ENCODE measurements at regions not wholly inside any gene's neighbourhood (a gene's known extent, or its start where the extent isn't known, plus 50 kb on each side); places are given as distances from the start of the nearest gene placed in this dataset.
"Not testable (repeated sequence)": the region's sequence is repeated elsewhere in the genome, so short reads cannot be mapped to it uniquely, and the experiment has no call there.

DNA sequence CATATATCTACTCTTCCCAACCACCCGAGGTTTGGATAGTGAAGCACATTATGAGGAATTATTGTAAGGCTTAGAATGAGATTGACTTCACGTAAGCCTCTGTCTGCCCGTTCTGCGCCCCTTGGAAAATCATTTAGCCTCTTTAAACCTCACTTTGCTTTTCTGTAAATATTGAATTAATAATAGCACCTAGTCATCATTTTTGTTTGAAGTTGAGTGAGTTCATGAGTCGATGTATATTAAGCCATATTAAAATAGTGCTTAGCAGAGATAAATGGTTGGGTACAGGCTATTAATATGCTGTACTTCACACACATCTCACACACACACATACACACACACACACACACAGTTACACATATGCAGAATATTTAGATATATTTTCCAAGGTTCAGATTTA, 344.8 kb upstream of the EYS start:
- DNase-seq = no peak

DNA sequence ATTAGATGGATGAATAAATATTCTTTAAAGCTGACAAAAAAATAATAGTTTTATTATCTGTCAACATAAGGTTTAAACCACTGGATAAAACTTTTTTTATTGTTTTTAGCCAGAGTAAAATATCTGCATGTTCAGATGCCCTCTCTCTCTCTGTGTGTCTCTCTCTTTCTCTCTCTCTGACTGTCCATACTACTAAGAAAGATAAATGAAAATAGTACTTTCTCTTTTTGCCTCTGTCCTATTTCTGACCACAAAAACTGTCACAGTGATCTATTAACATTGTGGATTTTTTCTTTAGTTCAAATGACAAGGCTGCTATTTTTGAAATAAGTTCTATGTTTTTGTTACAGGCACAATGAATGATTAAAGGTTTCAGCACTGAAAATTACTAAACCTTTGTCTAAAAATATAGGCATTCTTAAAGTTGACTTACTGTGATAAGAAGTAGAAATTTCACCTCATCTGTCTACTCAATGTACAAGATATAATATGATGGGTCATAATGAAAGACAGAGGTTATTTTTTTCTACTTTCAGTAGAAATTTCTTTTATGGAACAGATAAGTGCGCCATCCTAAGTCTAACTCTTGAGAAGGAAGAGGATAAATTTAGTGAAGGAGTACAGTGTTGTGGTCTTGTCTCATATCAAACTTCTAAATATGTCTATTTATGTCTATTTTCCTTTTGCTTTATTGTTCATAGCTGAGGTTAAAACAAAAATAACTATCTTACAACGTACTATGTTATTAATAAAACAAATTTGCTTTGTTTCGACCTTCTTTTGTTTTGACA, 341.9 kb upstream of the EYS start:
- DNase-seq = no peak

DNA sequence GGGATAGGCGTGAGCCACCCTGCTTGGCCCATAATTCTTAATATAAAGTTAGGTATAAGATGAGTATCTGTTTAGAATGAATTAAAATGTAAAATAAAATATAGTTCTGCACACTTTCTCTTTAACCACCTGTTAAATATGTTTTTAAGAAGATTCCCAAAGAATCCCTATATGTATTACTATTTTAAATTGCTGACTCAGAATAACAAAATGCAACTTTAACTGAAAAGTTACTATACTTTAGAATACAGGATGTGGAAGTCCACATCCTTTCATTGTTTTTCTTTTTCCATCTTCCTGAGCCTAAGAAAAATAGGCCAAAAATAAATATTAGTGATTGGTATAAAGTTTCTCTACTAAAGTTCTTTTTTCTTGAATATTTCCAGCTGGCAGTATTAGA, 325.6 kb upstream of the EYS start:
- DNase-seq = no peak

DNA sequence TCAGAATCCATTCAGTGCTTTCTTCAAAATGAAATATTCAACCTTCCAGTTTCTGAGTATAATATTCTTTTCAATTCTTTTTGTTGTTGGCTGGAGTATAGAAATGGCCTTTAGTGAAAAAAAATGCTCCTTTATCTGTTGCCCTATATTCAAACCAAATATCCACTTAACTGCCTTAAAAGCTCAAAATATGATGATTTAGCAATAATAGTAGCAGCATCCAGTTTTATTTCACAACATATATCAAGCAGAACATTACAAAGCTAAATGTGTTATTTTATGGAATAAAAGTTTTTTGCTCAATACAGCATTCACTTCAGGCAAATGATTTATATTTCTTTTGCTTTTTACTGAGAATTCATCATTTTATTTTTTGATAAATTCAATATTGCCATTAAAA, 322.4 kb upstream of the EYS start:
- DNase-seq = no peak

DNA sequence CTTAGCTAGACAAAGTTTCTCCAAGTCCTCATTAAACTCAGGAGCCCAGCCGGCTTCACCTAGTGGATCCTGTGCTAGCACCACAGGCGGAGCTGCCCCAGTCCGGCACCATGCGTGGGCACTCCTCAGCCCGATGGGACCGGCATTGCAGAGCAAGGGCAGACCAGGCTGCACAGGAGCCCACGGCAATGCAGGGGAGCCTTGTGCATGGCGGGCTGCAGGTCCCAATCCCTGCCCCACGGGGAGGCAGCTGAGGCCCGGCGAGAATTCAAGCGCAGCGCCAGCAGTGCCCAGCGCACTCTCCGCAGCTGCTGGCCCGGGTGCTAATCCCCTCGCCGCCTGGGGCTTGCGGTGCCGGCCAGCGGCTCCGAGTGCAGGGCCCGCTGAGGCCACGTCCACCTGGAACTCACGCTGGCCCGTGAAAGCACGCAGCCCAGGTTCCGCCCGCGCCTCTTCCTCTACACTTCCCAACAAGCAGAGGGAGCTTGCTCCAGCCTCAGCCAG, 292.3 kb upstream of the EYS start:
- DNase-seq = no peak

DNA sequence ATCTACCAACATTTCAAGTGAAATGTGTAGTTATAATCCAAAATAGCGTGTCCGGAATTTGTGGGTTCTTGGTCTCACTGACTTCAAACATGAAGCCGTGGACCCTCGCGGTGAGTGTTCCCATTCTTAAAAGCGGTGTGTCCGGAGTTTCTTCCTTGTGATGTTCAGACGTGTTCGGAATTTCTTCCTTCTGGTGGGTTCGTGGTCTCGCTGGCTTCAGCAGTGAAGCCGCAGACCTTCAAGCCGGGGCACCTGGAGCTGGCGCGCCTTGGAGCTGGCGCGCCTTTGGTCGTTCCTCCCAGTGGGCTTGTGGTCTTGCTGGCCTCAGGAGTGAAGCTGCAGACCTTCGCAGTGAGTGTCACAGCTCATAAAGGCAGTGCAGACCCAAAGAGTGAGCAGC, 291.5 kb upstream of the EYS start:
- no peak for DNase-seq

DNA sequence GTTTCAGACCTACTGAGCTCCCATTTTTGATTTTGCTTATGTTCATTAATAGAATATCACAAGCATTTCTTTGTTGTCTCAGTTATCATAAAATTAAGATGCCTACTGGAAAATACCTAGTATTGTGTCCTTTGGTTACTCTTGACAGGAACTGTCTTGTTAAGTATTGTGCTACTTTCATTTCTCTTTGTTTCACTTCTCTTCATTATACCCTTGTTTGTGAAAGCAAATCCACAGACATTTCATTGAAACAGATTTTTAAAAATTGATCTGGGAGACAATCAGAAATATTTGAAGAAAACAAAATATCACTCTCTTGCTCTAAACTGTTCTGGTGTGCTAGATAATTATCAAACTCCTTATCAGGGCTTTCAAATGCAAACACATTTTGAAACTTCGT, 290.5 kb upstream of the EYS start:
- DNase-seq = no peak

DNA sequence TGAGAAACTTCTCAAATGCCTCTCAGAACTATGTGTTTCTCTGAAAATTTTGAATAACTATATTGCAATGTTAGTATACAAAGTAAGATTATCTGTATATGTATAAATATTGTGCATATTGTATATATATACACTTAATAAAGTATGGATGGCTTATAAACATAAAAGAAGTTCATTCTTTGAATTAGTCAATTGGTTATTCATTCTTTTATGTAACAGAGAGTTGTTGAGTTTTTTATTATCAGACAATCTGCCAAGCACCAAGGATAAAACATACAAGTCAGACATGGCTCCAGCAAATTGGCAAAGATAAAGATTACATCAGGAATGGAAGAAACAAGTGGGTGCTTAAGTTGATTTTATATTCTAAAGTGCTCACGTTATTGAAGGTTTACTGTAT, 289.1 kb upstream of the EYS start:
- DNase-seq = no peak

DNA sequence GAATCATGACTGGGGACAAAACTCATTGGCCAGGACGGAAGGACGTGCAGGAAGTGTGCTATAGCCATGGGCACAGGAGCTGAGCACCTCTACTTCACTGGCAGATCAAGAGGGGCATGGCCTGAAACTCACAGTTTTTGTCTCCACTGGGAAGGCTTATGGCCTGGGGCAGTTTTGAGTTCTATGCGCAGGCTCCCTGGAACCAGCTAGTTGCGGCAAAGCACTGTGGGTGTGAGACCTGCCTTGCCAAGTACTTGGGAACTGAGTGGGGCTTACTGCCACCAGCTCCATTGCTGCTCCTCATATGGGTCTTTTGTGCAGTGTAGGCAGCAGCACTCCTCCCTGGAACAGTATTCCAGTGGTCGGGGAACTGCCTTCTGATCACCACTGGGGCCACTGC, 282.6 kb upstream of the EYS start:
- no peak for DNase-seq

DNA sequence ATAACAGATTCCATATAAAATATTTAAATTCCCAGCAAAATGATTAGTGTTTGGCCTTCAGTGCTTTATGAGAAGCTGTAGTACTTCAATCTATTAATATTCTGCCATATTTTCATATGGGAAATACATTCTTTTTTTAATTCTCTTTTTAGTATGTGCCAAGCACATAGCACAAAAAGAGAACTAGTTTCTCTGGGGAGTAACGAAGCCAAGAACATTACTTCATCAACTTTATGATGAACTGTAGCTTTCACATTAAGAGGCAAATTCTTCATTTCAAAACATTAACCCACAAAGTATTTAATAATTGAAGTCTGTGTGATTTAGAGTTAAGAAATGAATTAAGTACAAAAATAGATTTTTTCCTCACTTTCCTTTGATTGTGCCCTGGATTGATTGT, 281.0 kb upstream of the EYS start:
- no peak for DNase-seq

DNA sequence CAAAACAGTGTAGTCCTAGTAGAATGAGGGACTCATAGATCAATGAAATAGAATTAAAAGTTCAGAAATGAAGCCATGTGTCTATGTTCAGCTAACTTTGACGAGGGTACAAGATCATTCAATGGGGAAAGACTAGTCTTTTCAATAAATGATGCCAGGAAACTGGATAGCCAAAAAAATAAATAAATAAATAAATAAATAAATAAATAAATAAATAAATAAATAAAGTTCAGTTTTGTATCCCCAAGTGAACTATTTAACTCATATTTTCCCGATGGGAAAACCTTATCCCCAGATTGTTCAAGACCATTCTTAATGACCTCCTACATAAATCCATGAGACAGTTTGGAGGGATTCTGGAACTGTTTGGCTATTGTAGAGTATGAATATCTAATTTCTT, 277.1 kb upstream of the EYS start:
- DNase-seq = no peak

DNA sequence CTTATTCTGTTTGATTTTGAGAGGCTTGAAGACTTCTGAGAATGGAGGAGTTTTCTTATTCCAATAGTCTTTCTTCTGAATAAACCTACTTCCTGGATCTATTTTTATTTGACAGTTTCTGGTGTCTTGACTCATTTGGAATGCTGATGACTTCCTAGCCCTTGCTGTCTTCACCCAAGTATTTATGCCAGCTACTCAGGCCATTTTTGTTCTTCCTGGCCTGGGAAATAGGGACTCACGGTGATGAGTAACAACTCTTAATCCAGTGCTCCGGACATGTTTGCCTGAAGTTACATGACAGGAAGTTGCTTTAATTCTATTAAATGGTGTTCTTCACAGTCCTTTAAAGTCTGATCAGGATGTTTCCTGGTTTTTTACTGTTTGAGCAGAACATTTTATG, 272.1 kb upstream of the EYS start:
- no peak for DNase-seq

DNA sequence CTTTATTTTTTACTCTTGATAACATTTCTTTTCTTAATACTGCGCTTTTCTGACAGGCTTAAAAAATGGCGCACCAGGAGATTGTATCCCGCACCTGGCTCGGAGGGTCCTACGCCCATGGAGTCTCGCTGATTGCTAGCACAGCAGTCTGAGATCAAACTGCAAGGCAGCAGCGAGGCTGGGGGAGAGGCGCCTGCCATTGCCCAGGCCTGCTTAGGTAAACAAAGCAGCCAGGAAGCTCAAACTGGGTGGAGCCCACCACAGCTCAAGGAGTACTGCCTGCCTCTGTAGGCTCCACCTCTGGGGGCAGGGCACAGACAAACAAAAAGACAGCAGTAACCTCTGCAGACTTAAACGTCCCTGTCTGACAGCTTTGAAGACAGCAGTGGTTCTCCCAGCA, 264.2 kb upstream of the EYS start:
- not testable (repeated sequence) for DNase-seq

DNA sequence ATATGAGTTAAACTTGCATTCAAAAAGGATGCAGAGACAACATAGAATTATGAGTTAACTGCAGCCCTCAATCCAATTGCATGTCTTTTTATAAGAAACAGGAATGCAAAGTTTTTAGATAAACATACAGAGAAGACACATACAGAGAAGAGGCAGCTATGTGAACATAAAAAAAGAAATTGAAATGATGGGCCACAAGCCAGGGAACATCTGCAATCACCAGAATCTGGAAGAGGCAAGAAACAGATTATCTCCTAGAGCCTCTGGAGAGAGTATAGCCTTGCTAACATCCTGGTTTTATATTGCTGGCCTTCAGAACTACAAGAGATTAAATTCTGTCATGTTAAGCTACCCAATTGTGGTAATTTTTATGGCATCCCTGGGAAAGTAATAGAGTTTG, 257.2 kb upstream of the EYS start:
- no peak for DNase-seq

DNA sequence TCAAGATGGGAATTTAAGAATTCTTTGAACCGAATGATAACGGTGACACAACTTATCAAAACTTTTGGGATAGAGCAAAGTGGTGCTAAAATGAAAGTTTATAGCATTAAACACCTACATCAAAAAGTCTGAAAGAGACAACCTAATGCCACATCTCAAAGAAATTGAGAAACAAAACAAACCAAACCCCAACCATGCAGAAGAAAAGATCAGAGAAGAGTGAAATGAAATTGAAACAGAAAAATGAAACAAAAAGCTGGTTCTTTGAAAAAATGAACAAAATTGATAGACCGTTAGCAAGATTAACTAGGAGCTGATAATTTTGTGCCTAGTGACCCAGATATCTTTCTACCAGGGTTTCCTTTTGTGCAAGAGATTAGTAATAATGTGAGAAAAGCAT, 248.0 kb upstream of the EYS start:
- no peak for DNase-seq

DNA sequence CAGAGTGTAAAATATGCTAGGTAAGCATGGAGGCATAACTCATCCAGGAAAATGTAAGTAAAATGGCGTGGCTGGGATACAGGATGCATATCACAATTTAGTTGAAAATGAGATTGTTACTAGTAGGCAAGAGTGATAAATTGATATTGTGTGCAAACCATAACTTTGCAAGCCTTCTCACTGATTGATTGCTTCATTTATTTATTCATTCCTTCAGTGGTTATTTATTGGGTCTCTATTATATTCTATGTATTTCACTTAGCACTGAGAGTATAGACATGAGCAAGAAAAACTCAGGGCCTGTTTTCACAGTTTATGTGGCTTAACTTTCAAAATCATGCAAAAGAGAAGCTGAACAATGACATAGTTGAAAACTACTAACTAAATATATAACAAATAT, 241.0 kb upstream of the EYS start:
- no peak for DNase-seq

DNA sequence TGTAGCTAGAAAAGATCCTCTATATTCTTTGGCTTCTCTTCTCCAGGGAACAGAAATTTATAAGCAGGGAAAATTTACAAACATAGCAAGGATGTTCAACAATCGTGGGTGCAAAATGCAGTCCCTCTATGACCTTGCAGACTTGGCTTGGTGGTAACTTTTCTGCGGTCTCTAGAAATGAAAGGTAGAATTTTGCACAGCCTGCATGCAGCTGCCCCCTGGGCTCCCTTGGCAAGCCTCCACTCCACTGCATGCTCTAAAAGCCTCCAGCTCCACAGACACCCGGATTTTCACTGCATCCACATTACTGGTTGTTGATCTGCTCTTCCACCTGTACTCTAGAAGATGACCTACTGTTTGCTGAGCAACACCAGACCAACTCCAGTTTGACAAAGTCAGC, 236.5 kb upstream of the EYS start:
- no peak for DNase-seq

DNA sequence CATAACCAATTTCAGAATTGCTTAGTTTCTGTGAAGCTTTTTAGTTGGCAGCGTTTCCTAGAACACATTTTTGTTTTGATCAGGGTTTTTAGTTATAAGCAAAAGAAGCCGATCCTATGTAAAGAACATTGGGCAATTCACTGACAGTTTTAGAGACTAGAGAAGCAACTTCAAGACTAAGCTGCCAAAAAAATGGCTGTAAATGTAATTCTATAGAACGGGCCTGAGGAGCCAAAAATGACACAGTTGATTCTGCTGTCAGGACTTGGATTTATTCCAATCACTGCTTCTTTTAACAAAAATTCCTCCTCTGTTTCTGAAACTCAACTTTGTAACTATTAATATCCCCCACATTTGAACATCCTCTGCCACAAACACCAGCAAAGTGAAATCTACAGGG, 236.0 kb upstream of the EYS start:
- no peak for DNase-seq

DNA sequence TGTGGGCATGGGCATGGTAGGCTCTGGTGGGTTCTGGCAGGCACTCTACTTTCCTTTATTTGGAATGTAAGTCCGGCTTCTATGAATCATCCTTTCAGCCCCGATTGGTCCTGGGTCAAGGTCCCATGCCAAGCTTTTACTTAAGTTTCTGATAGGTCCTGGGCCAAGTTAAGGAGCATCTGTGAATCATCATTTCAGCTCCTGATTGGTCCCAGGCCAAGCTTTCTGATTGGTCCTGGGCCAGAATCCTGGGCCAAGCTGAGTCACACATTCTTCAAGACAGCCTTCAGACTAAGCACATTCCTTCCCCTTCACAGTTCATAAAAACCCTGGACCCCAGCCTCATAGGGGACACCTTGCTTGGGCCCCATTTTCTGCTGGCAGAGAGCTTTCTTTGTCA, 231.0 kb upstream of the EYS start:
- DNase-seq = no peak

DNA sequence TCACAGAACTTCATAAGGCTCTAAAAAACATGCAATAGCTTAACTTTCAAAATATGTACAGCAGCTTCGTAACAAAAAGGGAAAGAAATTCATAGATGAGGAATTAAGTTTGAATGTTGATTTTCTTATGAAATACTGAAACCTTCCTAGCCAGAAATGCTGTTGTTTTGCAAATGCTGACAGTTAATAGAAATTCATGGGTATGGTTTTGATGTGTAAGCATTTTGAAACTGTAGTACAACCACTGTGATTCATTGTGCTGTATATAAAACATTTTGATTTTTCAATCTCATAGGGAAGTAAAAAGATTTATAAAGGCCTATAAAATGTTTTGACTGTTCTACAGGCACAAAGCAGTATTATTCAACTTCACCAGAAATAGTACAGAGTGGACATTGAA, 228.4 kb upstream of the EYS start:
- no peak for DNase-seq

DNA sequence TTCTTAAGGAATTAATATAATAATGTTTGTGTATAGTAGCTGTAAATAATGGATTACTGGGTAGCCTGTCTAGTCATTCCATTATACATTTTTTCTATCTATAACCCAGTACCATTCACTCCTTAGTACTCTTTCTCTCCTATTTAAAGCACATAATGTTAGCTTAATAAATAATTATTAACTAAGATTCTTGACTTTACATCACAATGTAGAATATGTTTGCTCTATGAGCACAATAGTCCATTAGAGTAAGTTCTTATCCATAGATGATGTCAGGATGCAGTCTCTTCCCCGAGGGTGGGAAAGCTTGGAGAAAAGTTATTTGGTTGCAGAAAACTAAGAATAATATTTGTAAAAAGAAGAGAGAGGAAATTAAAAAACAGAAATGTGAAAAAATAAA, 226.4 kb upstream of the EYS start:
- DNase-seq = no peak

DNA sequence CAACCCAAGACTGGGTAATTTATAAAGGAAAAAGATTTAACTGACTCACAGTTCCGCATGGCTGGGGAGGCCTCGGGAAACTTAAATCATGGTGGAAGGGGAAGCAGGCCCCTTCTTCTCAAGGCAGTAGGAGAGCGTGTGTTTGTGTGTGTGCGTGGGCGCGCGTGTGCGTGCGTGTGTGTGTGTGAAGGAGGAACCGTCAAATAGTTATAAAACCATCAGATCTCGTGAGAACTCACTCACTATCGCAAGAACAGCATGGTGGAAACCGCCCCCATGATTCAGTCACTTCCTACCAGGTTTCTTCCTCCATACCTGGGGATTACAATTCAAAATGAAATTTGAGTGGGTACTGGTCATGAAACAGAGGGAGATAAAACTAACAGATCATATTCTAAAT, 220.1 kb upstream of the EYS start:
- DNase-seq = no peak

DNA sequence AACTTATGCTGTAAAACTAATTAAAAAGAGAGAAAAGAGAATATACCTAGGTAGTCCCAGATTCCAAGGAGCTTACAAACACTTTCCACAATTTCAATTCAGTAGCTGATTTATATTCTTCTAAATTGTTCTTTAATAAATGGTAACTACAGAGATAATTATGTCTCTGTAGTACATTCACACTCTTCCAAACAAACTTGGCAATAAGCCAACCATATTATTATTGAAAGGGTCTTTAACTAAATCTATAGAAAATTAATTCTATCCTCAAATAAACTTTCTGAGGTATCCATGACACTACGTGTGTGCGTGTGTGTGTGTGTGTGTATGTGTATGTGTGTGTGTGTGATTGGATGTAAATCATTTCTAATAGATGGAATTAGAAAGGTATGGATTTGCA, 217.4 kb upstream of the EYS start:
- DNase-seq = no peak

DNA sequence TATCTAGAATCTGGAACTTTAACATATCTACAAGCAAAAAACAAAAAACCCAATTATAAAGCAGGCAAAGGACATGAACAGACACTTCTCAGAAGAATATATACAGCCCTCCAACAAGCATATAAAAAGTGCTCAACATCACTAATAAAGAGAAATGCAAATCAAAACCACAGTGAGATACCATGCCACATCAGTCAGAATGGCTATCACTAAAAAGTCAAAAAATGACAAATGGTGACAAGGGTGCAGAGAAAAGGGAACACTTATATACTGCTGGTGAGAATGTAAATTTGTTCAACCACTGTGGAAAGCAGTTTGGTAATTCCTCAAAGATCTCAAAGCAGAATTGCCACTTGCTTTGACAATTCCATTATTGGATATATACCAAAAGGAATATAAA, 215.0 kb upstream of the EYS start:
- no peak for DNase-seq

DNA sequence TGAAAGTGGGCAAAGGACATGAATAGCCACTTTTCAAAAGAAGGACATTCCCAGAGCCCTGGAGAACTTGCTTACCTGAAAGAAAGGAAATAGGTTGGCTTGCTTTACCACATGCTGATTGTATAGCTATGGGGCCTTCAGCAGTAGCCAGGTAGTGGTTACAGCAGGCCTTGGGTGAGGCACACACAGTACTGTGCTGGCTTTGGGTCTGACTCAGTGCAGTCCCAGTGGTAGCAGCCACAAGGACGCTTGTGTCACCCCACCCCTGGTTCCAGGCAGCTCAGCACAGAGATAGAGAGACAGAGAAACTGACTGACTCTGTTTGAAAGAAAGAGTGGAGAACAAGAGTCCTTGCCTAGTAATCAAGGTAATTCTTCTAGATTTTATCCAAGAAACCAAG, 201.0 kb upstream of the EYS start:
- no peak for DNase-seq

DNA sequence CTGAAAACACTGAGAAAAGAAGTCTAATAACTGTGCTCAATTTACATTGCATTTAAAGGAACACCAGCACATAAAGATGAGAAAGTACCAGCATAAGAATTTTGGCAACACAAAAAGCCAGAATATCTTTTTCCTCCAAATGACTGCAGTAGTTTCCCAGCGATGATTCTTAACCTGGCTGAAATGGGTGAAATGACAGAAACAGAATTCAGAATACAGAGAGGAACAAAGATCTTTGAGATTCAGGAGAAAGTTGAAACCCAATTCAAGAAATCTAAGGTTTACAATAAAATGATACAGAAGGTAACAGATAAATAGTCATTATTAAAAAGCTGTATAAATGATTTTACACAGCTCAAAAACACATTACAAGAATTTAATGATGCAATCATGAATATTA, 197.0 kb upstream of the EYS start:
- DNase-seq = no peak

Measured in CD4-positive, alpha-beta T cell treated with Interleukin-1 beta for 1 hour (primary cell).